ENCODE measurements at regions not wholly inside any gene's neighbourhood (a gene's known extent, or its start where the extent isn't known, plus 50 kb on each side); places are given as distances from the start of the nearest gene placed in this dataset.

DNA sequence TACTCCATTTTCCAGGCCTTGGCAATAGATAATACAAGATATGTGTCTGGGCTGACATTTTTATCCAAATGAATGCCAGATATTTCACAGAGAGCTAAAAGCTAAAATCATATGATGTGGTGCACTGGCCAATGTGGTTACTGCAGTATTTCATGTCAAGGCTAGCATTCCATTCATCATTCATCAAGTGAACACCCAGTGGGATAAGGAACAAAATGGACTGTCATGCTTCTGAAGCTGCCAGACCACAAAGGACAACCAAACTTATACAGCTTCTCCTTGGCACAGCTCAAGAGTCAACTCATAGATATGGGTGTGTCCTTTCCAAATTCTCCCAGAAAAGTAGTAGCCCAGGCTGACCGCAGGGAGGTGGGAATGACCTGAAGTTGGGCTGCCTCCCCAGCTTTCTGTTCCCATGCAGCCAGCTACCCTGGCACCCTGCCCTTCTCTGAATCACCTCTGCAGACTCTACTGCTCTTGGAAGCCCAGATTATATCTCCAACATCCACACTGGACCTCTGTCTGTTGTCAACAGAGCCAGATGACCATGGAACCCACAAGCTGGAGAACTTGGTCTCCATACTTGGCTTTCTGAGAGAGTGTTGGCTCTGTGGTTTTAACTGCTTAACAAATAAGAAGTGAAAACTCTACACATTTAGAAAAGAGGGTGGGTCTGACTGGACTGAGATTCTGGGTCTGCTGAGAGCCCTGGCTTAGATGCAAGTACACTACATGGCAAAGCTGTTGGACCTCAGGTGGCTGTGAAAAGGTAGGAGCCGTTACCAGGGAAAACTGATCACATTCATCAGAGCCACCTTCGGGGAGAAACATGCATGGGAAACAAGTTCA, 122.8 kb downstream of the ALDH8A1 start:
- no peak for FAIRE-seq
- ATAC-seq: peak in 3 of 4 donors; percentile 46 to 58 (median 57)
- 77 to 88% methylated on average over 3 of the region's 3 CpGs for WGBS, 2 donors
- peak in 4 of 6 donors; percentile 31 to 65 (median 56) for DNase-seq
- intact Hi-C loops (cut with DNase I): loop anchor here in 1 of 3 donors (10.0 kb wide), 1 partner anchor 702 kb away; no protein-coding TSS in a partner anchor
- peaks cover 4 to 9% (median 6%) of the 10 kb centered on the region in 3 donors for H3K4me1 ChIP-seq
- no peaks in the 10 kb centered on the region for H3K9me3 ChIP-seq
- peak overlapping the region in 1 of 4 donors; percentile 25 for H3K27ac ChIP-seq
- H3K27me3 ChIP-seq: no peaks in the 10 kb centered on the region
- H3K4me3 ChIP-seq: no peak overlapping the region
- no peaks in the 10 kb centered on the region for H3K36me3 ChIP-seq
- TF ChIP-seq, protein P1, sequence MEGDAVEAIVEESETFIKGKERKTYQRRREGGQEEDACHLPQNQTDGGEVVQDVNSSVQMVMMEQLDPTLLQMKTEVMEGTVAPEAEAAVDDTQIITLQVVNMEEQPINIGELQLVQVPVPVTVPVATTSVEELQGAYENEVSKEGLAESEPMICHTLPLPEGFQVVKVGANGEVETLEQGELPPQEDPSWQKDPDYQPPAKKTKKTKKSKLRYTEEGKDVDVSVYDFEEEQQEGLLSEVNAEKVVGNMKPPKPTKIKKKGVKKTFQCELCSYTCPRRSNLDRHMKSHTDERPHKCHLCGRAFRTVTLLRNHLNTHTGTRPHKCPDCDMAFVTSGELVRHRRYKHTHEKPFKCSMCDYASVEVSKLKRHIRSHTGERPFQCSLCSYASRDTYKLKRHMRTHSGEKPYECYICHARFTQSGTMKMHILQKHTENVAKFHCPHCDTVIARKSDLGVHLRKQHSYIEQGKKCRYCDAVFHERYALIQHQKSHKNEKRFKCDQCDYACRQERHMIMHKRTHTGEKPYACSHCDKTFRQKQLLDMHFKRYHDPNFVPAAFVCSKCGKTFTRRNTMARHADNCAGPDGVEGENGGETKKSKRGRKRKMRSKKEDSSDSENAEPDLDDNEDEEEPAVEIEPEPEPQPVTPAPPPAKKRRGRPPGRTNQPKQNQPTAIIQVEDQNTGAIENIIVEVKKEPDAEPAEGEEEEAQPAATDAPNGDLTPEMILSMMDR (IDR thresholded peaks at IDR 0.05): no peak

DNA sequence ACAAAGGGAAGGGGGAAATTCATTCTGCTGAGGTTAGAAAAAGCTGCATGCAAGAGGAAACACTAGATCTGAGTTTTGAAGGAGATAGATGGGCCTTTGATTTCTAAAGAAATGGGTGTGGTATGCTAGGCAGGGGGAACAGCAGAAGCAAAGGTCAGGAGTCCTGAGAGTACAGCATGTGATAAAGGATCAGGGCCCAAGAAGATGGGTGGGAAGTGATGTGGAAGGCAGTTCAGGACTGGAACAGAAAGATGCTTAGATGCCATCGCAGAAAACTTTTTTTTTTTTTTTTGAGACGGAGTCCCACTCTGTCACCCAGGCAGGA, 126.2 kb downstream of the ALDH8A1 start:
- DNase-seq (no peak), FAIRE-seq (no peak), ATAC-seq (no peak)
- no peaks in the 10 kb centered on the region for H3K36me3 ChIP-seq
- H3K4me3 ChIP-seq: no peak overlapping the region
- TF ChIP-seq, protein P1 (IDR thresholded peaks at IDR 0.05): no peak
- peaks cover 0 to 6% (median 4%) of the 10 kb centered on the region in 3 donors for H3K4me1 ChIP-seq
- 71 to 86% methylated on average over 2 of the region's 2 CpGs for WGBS, 2 donors
- intact Hi-C loops (cut with DNase I): loop anchor here in 1 of 3 donors (1.0 to 10.0 kb wide), 3 partner anchors 649 to 699 kb away; no protein-coding TSS in a partner anchor
- no peaks in the 10 kb centered on the region for H3K9me3 ChIP-seq
- H3K27ac ChIP-seq: no peak overlapping the region
- no peaks in the 10 kb centered on the region for H3K27me3 ChIP-seq

DNA sequence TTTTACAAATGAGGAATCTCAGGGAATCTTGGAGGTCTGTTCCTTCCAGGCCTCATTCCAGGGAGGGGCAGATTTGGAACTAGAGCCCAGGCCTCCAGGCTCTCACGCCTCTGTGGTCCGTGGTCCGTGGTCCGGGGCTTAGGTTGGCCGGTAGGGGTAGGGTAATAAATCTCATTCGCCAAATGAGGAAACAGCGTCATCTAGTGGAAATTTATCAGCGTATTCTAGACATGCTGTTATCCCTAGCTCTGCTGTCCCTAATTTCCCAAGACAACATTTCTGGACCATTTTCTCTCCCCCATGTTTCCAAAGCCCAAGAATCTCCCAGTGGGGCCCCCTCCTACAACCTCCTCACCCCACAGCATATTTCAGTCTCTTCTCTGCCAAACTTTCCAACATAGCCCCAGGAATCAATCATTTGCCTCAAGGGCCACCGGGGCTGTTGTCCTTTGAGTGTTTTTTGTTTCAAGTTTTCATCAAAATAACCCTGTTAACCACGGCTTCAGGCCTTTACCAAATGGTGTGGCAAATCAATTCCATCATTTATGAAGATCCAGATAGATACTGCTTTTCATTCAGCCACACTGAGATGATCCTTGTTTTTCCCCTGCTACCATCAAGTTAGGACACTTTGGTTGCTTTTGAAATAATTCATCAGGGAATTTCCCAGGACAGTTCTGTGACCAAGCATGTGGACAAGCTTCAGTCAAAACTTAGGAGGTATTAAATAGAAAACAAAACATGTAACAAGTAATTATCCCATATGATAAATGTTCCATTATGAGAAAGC, 126.8 kb downstream of the ALDH8A1 start:
- WGBS, 2 donors: 9 to 10% methylated on average over 10 of the region's 10 CpGs
- DNase-seq (peak in 4 of 6 donors; percentile 29 to 62 (median 36)), FAIRE-seq (no peak), ATAC-seq (peak; percentile 94 to 96 (median 94))
- no peak overlapping the region for H3K4me3 ChIP-seq
- H3K36me3 ChIP-seq: no peaks in the 10 kb centered on the region
- intact Hi-C loops (cut with DNase I): loop anchor here in 1 of 3 donors (1.0 to 10.0 kb wide), 3 partner anchors 649 to 698 kb away; no protein-coding TSS in a partner anchor
- H3K9me3 ChIP-seq: no peaks in the 10 kb centered on the region
- H3K4me1 ChIP-seq: peaks cover 0 to 6% (median 4%) of the 10 kb centered on the region in 3 donors
- TF ChIP-seq, protein P1 (IDR thresholded peaks at IDR 0.05): peak; percentile 56 to 82 (median 78)
- H3K27me3 ChIP-seq: no peaks in the 10 kb centered on the region
- no peak overlapping the region for H3K27ac ChIP-seq

DNA sequence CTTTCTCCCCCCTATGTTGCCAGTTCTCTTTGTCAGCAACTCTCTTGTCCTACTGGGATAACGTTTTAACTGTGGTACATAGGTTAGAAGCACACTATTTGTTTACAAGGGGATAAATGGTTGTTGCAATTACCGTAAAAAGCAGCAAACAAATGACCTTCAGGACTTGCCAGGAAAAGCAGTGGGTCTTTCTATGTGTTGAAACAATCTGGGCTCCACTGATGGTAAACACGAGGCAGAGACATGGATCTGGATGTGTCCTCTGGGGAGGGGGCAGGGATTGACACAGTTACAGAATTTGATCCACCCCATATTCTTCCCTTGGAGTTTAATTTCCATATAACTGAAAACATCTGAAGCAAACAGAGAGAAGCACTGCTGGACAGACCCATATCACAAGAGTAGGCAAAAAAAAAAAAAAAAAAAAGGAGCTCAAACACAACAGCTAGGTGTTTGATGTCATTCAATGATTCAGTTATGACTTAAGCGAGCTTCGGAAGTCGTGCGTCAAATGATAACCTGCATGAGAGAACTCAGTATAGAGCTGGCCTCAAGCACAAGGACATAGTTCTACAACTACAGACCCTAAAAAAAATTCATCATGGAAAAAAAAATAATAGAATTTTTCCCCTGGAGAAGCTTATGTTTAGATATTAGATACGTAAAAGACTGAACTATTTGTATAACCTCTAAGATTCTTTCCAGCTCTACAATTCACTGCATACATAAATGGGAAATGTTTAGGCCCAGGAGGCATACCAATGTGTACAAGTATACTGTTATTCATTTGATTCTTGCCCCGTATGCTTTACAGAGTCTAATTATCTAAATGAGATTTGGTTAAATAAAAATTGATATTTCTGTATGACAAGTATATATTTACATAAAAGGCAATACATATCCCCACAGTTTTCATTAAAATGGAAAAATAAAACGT, 127.7 kb downstream of the ALDH8A1 start:
- no peaks in the 10 kb centered on the region for H3K9me3 ChIP-seq
- peaks cover 0 to 6% (median 4%) of the 10 kb centered on the region in 3 donors for H3K4me1 ChIP-seq
- WGBS, 2 donors: 50 to 53% methylated on average over 10 of the region's 10 CpGs
- DNase-seq (no peak), FAIRE-seq (no peak), ATAC-seq (peak in 2 of 4 donors; percentile 11 to 22)
- no peaks in the 10 kb centered on the region for H3K36me3 ChIP-seq
- no peaks in the 10 kb centered on the region for H3K27me3 ChIP-seq
- H3K4me3 ChIP-seq: no peak overlapping the region
- intact Hi-C loops (cut with DNase I): loop anchor here in 1 of 3 donors (5.0 to 10.0 kb wide), 2 partner anchors 665 to 697 kb away; no protein-coding TSS in a partner anchor
- TF ChIP-seq, protein P1 (IDR thresholded peaks at IDR 0.05): no peak
- H3K27ac ChIP-seq: no peak overlapping the region
